ENCODE measurements at regions not wholly inside any gene's neighbourhood (a gene's known extent, or its start where the extent isn't known, plus 50 kb on each side); places are given as distances from the start of the nearest gene placed in this dataset.

- Histone ChIP-seq H3K27ac (ENCODE audit: low read depth, low read length, poor library complexity, severe bottlenecking) (no peak overlapping the region), H4K20me1 (ENCODE audit: insufficient read depth, low read length) (no peaks in the 10 kb centered on the region), H2AFZ (ENCODE audit: low read length) (no peak overlapping the region), H3K79me2 (ENCODE audit: insufficient read depth, low read depth, low read length) (no peaks in the 10 kb centered on the region), H3K4me3 (ENCODE audit: low read depth, low read length, poor library complexity, severe bottlenecking) (no peak overlapping the region), H3K9me3 (ENCODE audit: low read length) (no peaks in the 10 kb centered on the region), H3K36me3 (ENCODE audit: insufficient read depth, low read length) (no peaks in the 10 kb centered on the region), H3K9me2 (ENCODE audit: insufficient read depth, low read length) (no peaks in the 10 kb centered on the region), H3K4me1 (ENCODE audit: insufficient read depth, low read length, poor library complexity, severe bottlenecking) (no peaks in the 10 kb centered on the region), H3K4me2 (ENCODE audit: low read length) (no peak overlapping the region)
- TF ChIP-seq CTCF (conservative IDR thresholded peaks at IDR 0.05; ENCODE audit: low read length), result no peak
- no peak for TF ChIP-seq EZH2phosphoT487 (IDR thresholded peaks at IDR 0.05; ENCODE audit: borderline replicate concordance, low read depth, low read length)
- BruUV-seq (replicated peaks), result no TSS peak
- ChIA-PET CTCF (ENCODE audit: unreplicated experiment) (no interaction called here), POLR2A (no interaction called here)
- no peak for DNase-seq (ENCODE audit: low spot score)
- intact Hi-C loops (cut with micrococcal nuclease; ENCODE audit: unreplicated experiment), result no loop called here
Observed at GRCh38 chr2:30379481-30379880, 67.6 kb upstream of the LCLAT1 start.

GRCh38 chr2:30380824-30381223, 66.2 kb upstream of the LCLAT1 start:
- ChIA-PET CTCF (ENCODE audit: unreplicated experiment) (no interaction called here), POLR2A (no interaction called here)
- TF ChIP-seq CTCF (conservative IDR thresholded peaks at IDR 0.05; ENCODE audit: low read length), result no peak
- no peak for TF ChIP-seq EZH2phosphoT487 (IDR thresholded peaks at IDR 0.05; ENCODE audit: borderline replicate concordance, low read depth, low read length)
- Histone ChIP-seq H4K20me1 (ENCODE audit: insufficient read depth, low read length) (no peaks in the 10 kb centered on the region), H3K36me3 (ENCODE audit: insufficient read depth, low read length) (no peaks in the 10 kb centered on the region), H2AFZ (ENCODE audit: low read length) (no peak overlapping the region), H3K4me1 (ENCODE audit: insufficient read depth, low read length, poor library complexity, severe bottlenecking) (no peaks in the 10 kb centered on the region), H3K4me2 (ENCODE audit: low read length) (no peak overlapping the region), H3K27ac (ENCODE audit: low read depth, low read length, poor library complexity, severe bottlenecking) (no peak overlapping the region), H3K4me3 (ENCODE audit: low read depth, low read length, poor library complexity, severe bottlenecking) (no peak overlapping the region), H3K79me2 (ENCODE audit: insufficient read depth, low read depth, low read length) (no peaks in the 10 kb centered on the region), H3K9me2 (ENCODE audit: insufficient read depth, low read length) (no peaks in the 10 kb centered on the region), H3K9me3 (ENCODE audit: low read length) (no peaks in the 10 kb centered on the region)
- BruUV-seq (replicated peaks), result no TSS peak
- DNase-seq (ENCODE audit: low spot score), result no peak
- intact Hi-C loops (cut with micrococcal nuclease; ENCODE audit: unreplicated experiment), result no loop called here

GRCh38 chr2:30382162-30382783, 64.8 kb upstream of the LCLAT1 start:
- Histone ChIP-seq H3K4me1 (ENCODE audit: insufficient read depth, low read length, poor library complexity, severe bottlenecking) (no peaks in the 10 kb centered on the region), H3K9me2 (ENCODE audit: insufficient read depth, low read length) (no peaks in the 10 kb centered on the region), H3K4me3 (ENCODE audit: low read depth, low read length, poor library complexity, severe bottlenecking) (no peak overlapping the region), H3K27ac (ENCODE audit: low read depth, low read length, poor library complexity, severe bottlenecking) (no peak overlapping the region), H3K36me3 (ENCODE audit: insufficient read depth, low read length) (no peaks in the 10 kb centered on the region), H3K79me2 (ENCODE audit: insufficient read depth, low read depth, low read length) (no peaks in the 10 kb centered on the region), H2AFZ (ENCODE audit: low read length) (no peak overlapping the region), H3K9me3 (ENCODE audit: low read length) (no peaks in the 10 kb centered on the region), H4K20me1 (ENCODE audit: insufficient read depth, low read length) (no peaks in the 10 kb centered on the region), H3K4me2 (ENCODE audit: low read length) (no peak overlapping the region)
- BruUV-seq (replicated peaks), result no TSS peak
- DNase-seq (ENCODE audit: low spot score), result no peak
- no peak for TF ChIP-seq CTCF (conservative IDR thresholded peaks at IDR 0.05; ENCODE audit: low read length)
- no peak for TF ChIP-seq EZH2phosphoT487 (IDR thresholded peaks at IDR 0.05; ENCODE audit: borderline replicate concordance, low read depth, low read length)
- CTCF ChIA-PET (ENCODE audit: unreplicated experiment), result no interaction called here
- POLR2A ChIA-PET, result interaction anchor here (0.7 kb wide), 1 partner anchor 82 kb away, joined by 3 read pairs; no protein-coding TSS in a partner anchor
- intact Hi-C loops (cut with micrococcal nuclease; ENCODE audit: unreplicated experiment), result no loop called here
